ENCODE measurements at regions not wholly inside any gene's neighbourhood (a gene's known extent, or its start where the extent isn't known, plus 50 kb on each side); places are given as distances from the start of the nearest gene placed in this dataset.

DNA sequence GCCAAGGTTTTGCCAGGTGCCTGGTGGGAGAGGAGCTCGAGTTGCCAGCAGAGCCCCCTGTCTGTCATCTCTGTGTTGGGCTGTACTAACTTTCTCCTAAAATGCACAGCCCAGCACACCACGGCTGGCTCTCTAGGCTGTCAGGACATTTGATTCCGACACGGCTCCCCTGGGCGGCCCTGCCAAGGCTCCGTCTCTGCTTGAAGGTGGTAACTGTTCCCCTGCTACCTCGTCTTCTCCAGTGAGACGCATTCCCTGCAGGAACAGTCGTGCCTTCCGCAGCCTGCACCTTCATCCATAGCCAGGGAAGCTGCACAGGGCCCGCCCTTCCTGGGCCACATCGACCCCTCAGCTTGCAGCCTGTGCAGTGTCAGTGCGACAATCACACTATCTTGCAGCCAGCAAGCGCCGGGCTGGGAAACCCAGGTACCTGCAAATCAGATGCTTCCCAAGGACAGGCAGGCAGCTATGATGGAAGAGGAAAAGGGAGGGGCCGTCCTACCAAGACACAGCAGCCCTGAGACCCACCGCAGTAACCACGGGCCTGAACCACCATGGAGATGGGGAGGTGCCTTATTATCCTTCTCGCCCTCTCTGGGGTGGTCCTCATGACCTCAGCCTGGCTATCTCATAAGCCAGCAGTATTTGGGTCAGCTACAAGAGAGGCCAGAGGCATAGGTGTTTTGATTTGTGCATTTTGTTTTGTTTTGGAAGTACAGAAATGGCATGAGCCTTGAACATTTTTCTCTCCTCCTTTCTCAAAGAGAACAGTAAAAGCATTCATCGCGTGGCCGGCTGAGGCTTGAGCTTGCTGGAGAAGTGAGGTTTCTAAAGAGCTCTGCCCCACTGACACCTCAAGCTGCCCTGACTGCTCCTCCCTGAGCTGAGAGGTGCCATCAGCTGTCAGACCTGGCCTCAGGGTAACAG is 361.7 kb upstream of the TNRC6C start:
- no peak for DNase-seq (ENCODE audit: low spot score)
- intact Hi-C loops (cut with DNase I): no loop called here

DNA sequence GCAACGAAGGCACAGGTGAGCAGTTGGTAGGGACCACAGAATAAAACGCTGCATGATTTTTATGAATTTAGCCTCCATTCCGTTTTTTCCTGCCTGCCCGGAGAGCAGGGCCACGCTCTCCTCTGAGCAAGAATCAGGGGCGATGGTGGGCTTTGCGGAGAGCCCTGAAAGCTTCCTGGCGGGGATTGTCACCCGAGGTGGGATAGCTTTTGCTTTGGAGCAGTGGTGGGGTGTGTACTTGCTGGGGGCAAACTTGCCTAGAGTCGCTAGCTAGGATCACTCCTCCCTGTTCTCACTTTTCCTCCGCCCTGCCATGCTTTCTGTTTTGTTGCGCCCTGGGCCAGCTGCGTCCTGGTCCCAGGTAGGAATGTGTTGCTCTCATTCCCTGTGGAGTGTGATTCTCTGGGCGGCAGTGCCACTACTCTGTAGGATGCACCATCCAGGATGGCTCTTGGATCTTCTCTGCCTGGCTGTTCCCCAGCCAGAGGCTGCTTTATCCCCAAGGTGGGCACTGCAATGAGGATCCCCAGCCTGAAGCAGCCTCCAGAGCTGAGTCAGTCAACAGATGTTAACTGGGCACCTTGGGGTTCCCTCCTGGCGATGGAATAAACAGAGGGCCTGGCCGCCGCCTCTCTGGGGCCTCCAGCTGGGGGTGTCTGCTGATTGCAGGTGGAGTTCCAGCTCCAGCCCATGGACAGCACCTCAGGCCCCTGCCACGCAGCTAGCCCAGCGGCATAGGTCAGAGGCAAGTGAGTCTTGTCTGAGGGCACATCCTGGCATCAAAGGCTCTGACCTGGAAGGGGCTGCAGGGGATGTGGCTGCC is 360.9 kb upstream of the TNRC6C start:
- DNase-seq (ENCODE audit: low spot score): no peak
- intact Hi-C loops (cut with DNase I): no loop called here

DNA sequence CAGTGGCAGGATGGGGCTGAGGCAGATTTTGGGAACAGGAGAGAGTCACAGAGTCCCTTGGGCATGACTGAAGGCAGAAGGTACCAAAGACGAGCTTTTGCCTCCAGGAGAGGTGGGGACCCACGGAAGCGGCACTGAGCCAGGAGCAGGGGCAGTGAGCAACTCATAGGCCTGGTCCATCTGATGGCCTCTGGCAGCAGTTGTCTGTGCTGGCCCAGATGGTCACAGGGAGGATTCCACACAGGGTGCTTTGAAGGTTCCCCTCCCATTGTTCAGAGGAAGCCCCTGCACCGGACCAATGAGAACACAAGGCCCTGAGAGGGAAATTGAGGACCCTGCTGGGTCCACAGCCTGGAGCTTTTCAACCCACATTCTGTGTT is 360.3 kb upstream of the TNRC6C start:
- no peak for DNase-seq (ENCODE audit: low spot score)
- intact Hi-C loops (cut with DNase I): no loop called here

DNA sequence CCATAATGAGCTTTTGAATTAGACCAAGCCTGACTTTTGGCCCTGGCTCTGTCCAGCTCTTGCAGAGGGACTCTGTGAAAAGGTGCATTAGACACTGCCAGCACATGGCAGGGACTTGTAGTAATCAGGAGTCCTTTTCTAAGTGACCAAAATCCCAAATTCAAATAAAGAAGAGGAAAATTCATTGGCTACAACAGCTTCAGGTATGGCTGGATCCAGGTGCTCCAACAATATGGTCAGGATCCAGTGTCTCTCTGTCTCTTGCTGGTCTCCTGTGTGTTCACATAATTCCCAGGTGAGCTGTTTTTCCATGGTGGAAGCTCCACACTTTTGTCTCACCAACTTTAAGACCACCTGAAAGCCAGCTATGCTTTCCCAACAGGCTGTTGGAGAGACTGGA is 358.8 kb upstream of the TNRC6C start:
- no peak for DNase-seq (ENCODE audit: low spot score)
- intact Hi-C loops (cut with DNase I): no loop called here

DNA sequence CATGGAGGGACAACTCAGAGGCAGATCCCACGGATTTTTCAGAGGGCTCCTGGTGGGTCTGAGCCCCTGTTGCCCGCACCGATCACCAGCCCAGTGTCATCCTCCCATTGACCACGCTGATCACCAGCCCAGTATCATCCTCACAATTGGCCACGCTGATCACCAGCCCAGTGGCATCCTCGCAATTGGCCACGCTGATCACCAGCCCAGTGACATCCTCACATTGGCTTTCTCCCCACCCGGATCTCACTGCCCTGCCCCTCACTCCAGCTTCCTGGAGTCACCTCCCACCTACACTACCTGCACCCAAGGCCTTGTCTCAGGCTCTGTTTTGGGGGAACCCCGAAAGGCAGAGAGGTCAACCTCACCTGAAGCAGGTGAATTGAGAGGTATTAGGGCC is 358.2 kb upstream of the TNRC6C start:
- no peak for DNase-seq (ENCODE audit: low spot score)
- intact Hi-C loops (cut with DNase I): no loop called here

DNA sequence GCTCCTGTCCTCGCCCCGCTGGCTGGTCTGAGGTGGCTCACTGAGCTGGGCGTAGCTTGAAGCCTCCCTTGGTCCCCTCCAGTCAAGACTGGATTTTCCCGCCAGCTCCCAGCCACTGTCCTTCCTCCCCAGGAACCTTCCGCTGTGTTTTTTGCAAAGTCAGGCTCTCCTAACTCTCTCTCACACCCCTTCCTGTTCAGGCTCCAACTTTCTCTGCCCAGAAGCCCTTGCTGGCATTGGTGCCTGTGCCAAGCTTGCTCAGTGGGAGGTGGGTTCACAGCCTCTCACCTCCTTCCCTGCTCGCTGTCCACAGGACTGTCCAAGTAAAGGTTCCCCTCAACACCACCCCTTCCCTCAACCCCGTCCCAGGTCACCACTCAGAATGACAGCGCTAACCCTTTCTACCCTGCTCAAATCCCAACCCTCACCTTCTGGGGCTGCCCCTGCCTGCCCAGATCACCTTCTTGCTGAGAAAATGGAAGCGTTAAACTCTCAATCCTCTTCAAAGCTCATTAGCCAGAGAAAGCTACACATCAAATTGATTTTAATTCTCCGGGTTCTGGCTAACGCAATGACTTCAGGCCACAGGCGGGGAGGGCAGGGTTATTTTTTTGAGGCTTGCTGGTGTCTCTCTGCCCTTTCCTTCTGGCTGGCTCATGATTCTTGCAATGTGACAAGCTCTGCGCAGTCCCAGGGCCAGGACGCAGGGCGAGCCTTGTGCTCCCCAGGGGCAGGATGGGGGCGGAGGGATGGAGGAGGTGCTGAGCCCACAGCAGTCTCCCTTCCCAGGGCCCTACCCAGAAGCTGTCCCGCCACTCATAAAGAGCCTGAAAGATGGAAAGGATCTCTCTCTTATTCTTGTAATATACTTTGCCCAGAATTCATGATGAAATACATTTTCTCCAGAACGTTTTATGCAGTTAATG is 357.2 kb upstream of the TNRC6C start:
- intact Hi-C loops (cut with DNase I): no loop called here
- peak; percentile 94 for DNase-seq (ENCODE audit: low spot score)

DNA sequence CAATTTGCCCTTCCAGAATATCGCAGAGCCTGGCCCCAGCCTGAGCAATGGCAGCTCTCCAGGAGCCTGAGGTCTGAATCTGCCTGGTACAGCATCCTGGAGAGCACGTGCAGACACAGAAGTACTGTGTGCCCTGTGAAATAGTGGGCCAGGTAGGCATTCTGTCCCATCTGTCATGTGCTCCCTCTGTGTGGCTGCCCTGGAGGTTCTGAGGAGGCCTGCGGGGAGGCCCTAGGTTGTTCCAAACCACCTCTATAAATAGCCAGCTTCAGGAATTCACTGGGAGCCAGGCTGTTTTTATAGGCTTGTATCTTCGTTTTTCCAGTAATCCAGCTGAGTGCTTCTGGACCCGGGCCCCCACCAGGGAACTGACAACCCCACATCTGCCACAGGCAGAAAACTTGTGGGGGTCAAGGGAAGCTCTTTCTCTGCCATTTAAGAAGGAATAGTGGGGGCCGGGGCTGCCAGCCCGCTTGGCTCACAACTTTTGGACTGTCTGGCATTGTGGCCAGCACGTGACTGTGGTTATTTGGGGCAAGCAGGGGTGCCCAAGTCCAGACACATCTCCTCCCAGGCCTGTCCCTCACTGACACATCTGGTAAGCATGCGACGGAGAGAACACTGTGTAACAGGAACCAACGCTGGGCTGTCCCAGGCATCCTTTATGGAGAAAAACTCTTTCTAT is 356.3 kb upstream of the TNRC6C start:
- intact Hi-C loops (cut with DNase I): no loop called here
- peak; percentile 90 for DNase-seq (ENCODE audit: low spot score)

DNA sequence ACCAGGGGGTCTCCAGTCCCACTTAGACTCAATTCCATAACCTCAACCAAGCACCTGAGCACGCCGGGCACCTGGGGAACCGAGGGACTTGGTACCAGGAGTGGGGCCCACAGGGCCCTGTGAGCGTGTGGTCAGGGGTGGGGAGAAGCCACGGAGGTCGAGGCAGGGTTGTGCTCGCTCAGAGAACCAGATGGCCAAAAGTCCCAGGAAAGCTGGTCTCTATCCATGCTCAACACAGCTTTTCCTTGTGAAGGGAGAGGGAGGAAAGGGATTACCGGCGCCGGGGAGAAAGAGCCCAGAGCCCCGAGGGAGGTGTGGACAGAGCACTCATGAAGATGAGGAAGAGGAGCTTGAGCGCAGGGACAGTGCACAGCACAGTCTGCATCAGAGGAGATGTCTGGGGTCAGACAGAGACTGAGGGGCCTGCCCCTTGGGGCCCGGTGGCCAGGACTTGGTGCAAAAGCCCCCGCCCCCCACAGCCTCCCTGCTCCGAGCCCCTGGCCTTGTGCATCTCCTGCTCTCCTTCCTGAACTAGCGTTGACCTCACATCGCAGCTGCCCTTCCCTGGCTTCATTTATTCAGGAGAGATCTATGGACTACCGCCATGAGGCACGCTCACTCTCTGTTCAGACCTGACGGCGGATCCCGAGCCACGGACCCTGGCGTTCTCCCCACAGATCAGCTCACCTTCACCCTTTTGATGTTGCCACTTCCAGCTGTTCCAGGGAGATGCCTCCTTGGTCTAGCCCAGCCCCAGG is 355.4 kb upstream of the TNRC6C start:
- intact Hi-C loops (cut with DNase I): no loop called here
- peak; percentile 41 for DNase-seq (ENCODE audit: low spot score)

DNA sequence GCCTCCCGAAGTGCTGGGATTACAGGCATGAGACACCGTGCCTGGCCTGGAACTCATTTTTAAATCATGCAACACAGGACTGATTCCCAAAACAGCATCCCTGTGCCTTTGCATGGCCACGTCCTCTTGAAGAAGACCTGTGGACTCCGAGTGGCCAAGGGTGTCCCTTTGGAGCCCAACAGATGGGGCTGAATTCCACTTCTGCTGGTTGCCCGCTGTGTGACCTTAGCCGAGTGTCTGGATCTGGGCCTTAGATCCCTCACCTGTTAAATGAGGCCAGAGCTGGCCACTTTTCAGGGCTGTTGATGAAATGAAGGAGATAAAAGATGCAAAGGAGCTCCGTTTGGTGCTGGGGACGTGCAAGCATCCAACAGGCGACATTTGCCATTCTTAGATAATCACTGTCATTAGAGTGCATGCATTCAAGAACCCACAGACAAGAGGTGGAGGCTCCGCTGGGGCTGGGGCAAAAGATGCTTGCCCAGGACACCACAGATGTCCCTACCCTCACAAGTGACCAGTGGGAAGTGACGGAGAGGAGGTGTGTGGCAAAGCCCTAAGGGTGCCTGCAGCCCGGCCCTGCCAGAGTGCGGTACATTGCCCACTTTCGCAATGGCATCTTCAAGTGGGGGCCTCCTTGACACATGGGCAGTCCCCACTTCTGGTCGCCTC is 354.1 kb upstream of the TNRC6C start:
- intact Hi-C loops (cut with DNase I): no loop called here
- peak; percentile 49 for DNase-seq (ENCODE audit: low spot score)

DNA sequence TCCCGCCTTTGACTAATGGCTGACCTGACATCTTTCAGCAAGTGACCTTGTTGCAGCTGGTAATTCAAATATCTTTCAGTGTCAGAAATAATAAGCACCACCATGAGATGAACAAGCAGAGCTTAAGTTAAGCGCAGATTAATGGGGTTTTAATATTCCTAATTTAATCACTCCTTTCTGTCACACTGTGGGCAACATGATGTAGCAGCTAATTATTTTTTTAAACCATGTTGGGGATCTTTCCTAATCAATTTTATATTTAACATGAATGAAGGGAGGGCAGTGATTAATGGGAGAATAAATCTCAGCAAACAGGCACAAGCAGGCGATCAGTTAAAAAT is 353.6 kb upstream of the TNRC6C start:
- intact Hi-C loops (cut with DNase I): no loop called here
- no peak for DNase-seq (ENCODE audit: low spot score)

DNA sequence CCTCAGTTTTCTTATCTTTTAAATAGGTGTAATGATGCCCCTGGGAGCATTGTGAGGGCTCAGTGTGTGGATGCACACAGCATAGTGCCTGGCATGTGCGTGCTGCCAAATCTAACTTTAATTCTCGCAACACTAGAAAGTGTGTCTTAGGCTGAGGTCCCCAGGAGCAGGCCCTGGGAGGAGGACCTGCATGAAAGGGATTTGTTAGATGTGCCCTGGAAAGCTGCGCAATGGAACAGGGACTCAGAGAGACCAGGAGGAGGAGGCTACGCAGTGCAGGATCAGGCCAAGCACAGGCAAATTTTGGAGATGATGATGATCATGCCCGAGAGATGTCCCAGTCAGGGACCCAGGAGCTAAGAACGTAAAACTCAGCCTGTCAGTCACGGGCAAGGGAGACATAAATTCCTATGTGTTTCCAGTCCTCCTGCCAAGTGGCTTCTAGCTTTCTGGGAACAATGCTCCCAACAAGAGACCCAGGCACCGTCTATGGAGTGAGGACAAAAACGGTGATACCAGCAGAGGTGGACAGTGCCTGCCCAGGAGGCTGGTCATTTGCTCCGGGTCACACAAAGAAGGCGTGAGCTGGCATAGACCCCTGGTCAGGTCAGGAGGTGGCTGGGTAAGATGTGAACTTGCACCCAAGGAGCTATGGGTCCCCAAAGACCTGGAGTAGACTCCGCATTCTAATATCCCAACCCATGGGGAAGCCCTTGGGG is 352.2 kb upstream of the TNRC6C start:
- intact Hi-C loops (cut with DNase I): no loop called here
- no peak for DNase-seq (ENCODE audit: low spot score)

DNA sequence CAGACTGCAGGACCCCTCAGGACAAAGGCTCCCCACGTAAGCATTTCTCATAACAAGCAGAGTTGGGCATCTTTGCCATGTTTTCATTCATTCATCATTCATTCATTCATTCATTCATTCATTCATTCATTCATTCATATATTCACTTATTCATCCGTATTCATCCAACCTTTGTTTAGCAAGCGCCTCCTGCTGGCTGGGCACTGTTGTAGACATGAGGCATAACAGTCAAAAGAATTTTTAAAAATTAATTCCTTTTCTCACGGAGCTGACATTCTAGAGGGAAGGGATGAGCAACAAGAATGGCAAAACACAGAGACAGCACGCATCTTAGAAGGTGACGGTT is 351.7 kb upstream of the TNRC6C start:
- no peak for DNase-seq (ENCODE audit: low spot score)
- intact Hi-C loops (cut with DNase I): no loop called here

DNA sequence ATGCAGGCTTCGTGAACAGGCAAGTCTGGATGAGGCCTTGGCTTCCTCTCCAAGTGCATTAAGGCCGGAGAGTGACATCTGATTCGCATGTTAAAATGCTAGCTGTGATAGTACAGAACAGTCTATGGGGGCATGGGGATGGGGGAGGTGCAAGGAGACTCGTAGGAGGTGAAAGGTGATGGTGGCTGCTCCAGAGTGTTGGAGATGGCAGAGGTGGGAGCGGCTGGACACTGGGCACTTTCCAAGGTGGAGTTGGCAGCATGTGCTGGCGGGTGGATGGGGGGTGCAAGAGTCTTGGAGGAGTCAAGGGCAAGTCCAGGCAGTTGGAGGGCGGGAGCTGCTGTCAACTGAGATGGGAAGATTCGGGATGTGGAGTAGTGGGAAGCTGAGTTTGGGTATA is 350.9 kb upstream of the TNRC6C start:
- intact Hi-C loops (cut with DNase I): no loop called here
- DNase-seq (ENCODE audit: low spot score): no peak

DNA sequence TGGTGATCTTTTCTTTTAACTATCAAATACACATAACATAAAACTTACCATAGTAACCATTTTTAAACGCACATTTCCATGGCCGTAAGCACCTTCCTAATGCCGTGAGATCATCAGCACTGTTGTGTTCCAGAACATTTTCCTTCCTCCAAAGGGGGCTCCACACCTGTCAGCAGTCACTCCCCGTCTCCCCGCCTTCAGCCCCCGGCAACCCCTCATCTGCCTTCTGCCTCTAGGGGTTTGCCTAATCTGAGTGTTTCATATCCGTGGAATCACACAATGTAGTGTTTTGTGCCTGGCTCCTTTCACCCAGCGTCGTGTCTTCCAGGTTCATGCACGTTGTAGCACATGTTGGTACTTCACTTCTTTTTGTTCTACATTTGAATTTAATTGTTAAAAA is 350.1 kb upstream of the TNRC6C start:
- intact Hi-C loops (cut with DNase I): no loop called here
- no peak for DNase-seq (ENCODE audit: low spot score)

DNA sequence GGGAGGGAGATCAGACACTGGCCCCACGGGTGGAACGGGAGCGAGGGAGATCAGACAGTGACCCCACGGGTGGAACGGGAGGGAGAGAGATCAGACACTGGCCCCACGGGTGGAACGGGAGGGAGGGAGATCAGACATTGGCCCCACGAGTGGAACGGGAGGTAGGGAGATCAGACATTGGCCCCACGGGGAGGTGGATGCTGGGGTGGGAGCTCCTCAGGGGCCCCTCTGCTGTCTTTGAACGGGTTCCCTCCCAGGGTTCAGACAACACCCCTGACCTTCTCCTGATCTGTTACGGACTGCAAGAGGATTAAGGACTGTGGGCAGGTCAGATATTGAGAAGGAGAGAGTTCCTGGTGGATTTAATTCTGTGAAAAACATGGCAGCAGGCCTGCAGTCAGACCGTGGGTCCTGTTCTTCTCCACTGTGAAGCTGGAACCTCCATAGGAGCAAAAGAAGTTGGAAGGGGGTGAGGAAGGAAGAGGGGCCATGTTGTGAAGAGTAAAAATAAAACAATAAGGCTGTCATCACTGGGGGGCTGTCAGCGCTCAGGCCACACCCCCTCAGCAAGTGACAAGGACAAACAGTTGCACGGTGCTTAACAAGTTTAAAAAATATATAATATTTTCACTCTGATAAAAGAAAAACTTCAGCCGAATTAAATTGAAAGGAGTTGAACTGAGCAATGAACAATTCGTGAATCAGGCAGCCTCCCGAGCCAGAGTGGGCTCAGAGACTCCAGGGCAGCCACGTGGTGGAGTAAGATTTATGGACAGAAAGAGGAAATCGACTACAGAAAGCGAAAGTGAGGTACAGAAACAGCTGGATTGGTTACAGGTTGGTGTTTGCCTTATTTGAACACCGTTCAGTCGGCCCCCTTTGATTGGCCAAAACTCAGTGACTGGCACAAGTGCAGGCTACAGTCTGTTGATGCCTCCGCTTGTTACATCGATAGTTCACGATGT is 348.7 kb upstream of the TNRC6C start:
- intact Hi-C loops (cut with DNase I): no loop called here
- DNase-seq (ENCODE audit: low spot score): no peak

DNA sequence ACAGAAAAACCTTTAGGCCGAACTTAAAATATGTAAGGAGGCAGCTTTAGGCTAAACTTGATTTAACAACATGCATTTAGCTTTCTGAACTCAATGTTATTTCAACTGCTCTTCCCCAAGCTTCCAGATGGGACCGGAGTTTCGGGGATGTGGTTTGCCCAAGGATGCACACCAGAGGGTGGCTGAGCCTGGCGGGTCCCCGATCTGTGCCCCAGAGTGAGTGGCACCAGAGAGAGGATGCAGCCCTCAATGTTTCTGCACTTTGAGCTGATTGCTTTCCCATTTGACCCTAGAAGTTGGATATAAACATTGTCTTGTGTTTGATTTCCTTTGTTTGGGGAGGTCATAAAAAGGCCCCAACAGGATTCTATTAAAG is 348.0 kb upstream of the TNRC6C start:
- intact Hi-C loops (cut with DNase I): no loop called here
- no peak for DNase-seq (ENCODE audit: low spot score)
